H1 (cell line): ENCODE measurements at regions not wholly inside any gene's neighbourhood (a gene's known extent, or its start where the extent isn't known, plus 50 kb on each side); places are given as distances from the start of the nearest gene placed in this dataset.

Experiments used
- CEBPB ChIP-seq: IDR thresholded peaks from 2 replicates; pipeline ENCODE4 v1.6.1; 2012; ENCODE audit warnings: low read depth, low read length
- EP300 ChIP-seq, 2 experiments: IDR thresholded peaks; 1 replicate in 1 of 2; 2 replicates in 1 of 2; pipeline ENCODE4 v1.6.1; 2011 to 2012; ENCODE audit warnings: low read depth in 2 of 2, low read length in 2 of 2, mild to moderate bottlenecking in 2 of 2, borderline replicate concordance in 1 of 2, inconsistent platforms in 1 of 2, moderate library complexity in 1 of 2
- JUND ChIP-seq: IDR thresholded peaks from 2 replicates; pipeline ENCODE4 v1.6.1; 2011; ENCODE audit warnings: mild to moderate bottlenecking, improper control_type of control experiment, low read length
- KDM1A ChIP-seq: fragments of 200-600, 300-600 bp; sonication (generic); IDR thresholded peaks from 2 replicates; pipeline ENCODE4 v1.7.1; 2016; ENCODE audit warnings: mild to moderate bottlenecking, low read length, borderline replicate concordance
- SRF ChIP-seq: IDR thresholded peaks from 2 replicates; pipeline ENCODE4 v1.6.1; 2011; ENCODE audit warnings: mild to moderate bottlenecking, low read depth, low read length, moderate library complexity

- TF ChIP-seq EP300 (IDR thresholded peaks at IDR 0.05; ENCODE audit: borderline replicate concordance in 1 of 2, low read depth in 2 of 2, low read length in 2 of 2) (no peak), CEBPB (no peak), KDM1A (no peak), SRF (no peak), JUND (no peak)
Observed at GRCh38 chr5:103901885-103902284, 339.3 kb upstream of the NUDT12 start (continued).
